ENCODE measurements at regions not wholly inside any gene's neighbourhood (a gene's known extent, or its start where the extent isn't known, plus 50 kb on each side); places are given as distances from the start of the nearest gene placed in this dataset.

DNA sequence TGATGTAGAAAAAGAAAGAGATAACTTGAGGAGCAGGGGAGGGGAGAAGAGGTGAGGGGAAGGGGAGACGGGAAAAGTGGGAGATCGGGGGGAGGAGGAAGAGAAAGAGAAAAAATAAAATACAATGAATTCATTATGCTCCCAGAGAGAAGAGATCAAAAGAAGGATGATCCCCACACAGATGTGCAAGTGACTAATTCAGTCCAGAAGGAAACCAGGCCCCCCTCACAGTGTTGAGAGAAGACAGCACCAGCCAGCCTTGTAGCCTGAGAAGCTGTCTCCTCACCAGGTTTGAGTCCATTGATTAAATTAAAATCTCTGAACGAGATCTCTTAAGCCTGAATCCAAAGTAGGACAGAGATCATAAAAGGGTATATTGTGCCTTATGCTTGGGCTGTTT, 333.7 kb upstream of the NBEA start:
- intact Hi-C loops (cut with micrococcal nuclease) (no loop called here), dilution Hi-C loops (cut with HindIII; ENCODE audit: low sequenced_read_pairs, unreplicated experiment) (no loop called here), in situ Hi-C loops (cut with MboI; ENCODE audit: low sequenced_read_pairs) (no loop called here)
- Histone ChIP-seq H3K4me3 (ENCODE audit: insufficient read depth, low read depth, low read length) (no peak overlapping the region), H4K8ac (ENCODE audit: low read depth in 2 of 2, low read length in 2 of 2) (no peak overlapping the region), H3K9me1 (ENCODE audit: insufficient read depth, low read length) (no peaks in the 10 kb centered on the region), H2AK5ac (ENCODE audit: low read depth, low read length) (no peak overlapping the region), H3K27me3 (ENCODE audit: control insufficient read depth, insufficient read depth, low read length) (no peaks in the 10 kb centered on the region), H4K91ac (ENCODE audit: insufficient read depth, low read depth, low read length) (no peak overlapping the region), H3K56ac (ENCODE audit: extremely low read depth, insufficient read depth, low read length) (no peak overlapping the region), H3K4ac (ENCODE audit: low read depth, low read length) (no peak overlapping the region), H2AK9ac (replicated peaks; ENCODE audit: low read depth, low read length, poor library complexity) (no peak overlapping the region), H4K5ac (ENCODE audit: low read depth, low read length) (no peak overlapping the region), H4K20me1 (ENCODE audit: insufficient read depth, low read length) (no peaks in the 10 kb centered on the region), H2BK20ac (ENCODE audit: low read depth, low read length) (no peak overlapping the region), H3K4me1 (ENCODE audit: control insufficient read depth, insufficient read depth, low read length) (no peaks in the 10 kb centered on the region), H3K27ac (ENCODE audit: insufficient read depth, low read length) (no peak overlapping the region), H2BK15ac (ENCODE audit: low read depth, low read length) (no peak overlapping the region), H3K23ac (ENCODE audit: low read depth, low read length) (no peak overlapping the region), H3K9ac (ENCODE audit: low read depth, low read length) (no peak overlapping the region), H2AFZ (replicated peaks; ENCODE audit: low read length, poor library complexity) (no peak overlapping the region), H3K79me1 (ENCODE audit: low read depth in 1 of 2, low read length in 2 of 2) (no peaks in the 10 kb centered on the region), H3K9me3 (ENCODE audit: control insufficient read depth, insufficient read depth, low read length) (no peaks in the 10 kb centered on the region), H2BK5ac (ENCODE audit: low read depth, low read length, poor library complexity, severe bottlenecking) (no peak overlapping the region), H3K18ac (ENCODE audit: low read depth, low read length) (no peak overlapping the region), H3K4me2 (ENCODE audit: low read depth, low read length) (no peak overlapping the region), H3K14ac (replicated peaks; ENCODE audit: low read depth, low read length) (no peak overlapping the region), H3K36me3 (ENCODE audit: control insufficient read depth, insufficient read depth, low read length) (no peaks in the 10 kb centered on the region), H2BK120ac (ENCODE audit: low read depth, low read length) (no peak overlapping the region)
- ATAC-seq (ENCODE audit: low read depth) (no peak), DNase-seq (no peak)
- BruUV-seq (replicated peaks), result no TSS peak
- 100% methylated on average over 2 of the region's 3 CpGs; no CpG with 5 or more reads in 1 of the 2 experiments for WGBS, 2 experiments (ENCODE audit: extremely low coverage in 2 of 2, insufficient read length in 1 of 2)
- ChIA-PET CTCF (no interaction called here), POLR2A (ENCODE audit: unreplicated experiment) (no interaction called here)
- TF ChIP-seq RAD21 (IDR thresholded peaks at IDR 0.05; ENCODE audit: low read length) (no peak), MAFK (IDR thresholded peaks at IDR 0.05; ENCODE audit: low read depth, low read length) (no peak), CEBPB (IDR thresholded peaks at IDR 0.05; ENCODE audit: low read depth, low read length) (no peak), RFX5 (IDR thresholded peaks at IDR 0.05; ENCODE audit: low read depth, low read length) (no peak), POLR2A (IDR thresholded peaks at IDR 0.05; ENCODE audit: low read depth, low read length) (no peak), MAZ (IDR thresholded peaks at IDR 0.05; ENCODE audit: borderline replicate concordance, low read depth, low read length) (no peak), CHD1 (IDR thresholded peaks at IDR 0.05; ENCODE audit: low read depth, low read length) (no peak), BHLHE40 (IDR thresholded peaks at IDR 0.05; ENCODE audit: low read depth, low read length) (no peak), SMC3 (IDR thresholded peaks at IDR 0.05; ENCODE audit: low read depth, low read length) (no peak), CTCF (conservative IDR thresholded peaks at IDR 0.05; ENCODE audit: low read depth, low read length) (no peak), MXI1 (IDR thresholded peaks at IDR 0.05; ENCODE audit: borderline replicate concordance, low read depth, low read length) (no peak), NFE2L2 (IDR thresholded peaks at IDR 0.05; ENCODE audit: low read depth, low read length) (no peak), RCOR1 (IDR thresholded peaks at IDR 0.05; ENCODE audit: insufficient replicate concordance, low read length) (no peak), FOS (IDR thresholded peaks at IDR 0.05; ENCODE audit: low read depth, low read length) (no peak)
- TF ChIP-seq, protein P1, sequence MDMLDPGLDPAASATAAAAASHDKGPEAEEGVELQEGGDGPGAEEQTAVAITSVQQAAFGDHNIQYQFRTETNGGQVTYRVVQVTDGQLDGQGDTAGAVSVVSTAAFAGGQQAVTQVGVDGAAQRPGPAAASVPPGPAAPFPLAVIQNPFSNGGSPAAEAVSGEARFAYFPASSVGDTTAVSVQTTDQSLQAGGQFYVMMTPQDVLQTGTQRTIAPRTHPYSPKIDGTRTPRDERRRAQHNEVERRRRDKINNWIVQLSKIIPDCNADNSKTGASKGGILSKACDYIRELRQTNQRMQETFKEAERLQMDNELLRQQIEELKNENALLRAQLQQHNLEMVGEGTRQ (IDR thresholded peaks at IDR 0.05; ENCODE audit: low read depth, low read length), result no peak
- TF ChIP-seq, protein P2, sequence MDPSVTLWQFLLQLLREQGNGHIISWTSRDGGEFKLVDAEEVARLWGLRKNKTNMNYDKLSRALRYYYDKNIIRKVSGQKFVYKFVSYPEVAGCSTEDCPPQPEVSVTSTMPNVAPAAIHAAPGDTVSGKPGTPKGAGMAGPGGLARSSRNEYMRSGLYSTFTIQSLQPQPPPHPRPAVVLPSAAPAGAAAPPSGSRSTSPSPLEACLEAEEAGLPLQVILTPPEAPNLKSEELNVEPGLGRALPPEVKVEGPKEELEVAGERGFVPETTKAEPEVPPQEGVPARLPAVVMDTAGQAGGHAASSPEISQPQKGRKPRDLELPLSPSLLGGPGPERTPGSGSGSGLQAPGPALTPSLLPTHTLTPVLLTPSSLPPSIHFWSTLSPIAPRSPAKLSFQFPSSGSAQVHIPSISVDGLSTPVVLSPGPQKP (IDR thresholded peaks at IDR 0.05; ENCODE audit: borderline replicate concordance, low read depth, low read length), result no peak

Data from IMR-90 (cell line).